NCI-H2029 (cell line): ENCODE measurements at regions not wholly inside any gene's neighbourhood (a gene's known extent, or its start where the extent isn't known, plus 50 kb on each side); places are given as distances from the start of the nearest gene placed in this dataset.
A peak's percentile ranks its signal among the peaks of the same experiment; 100 is the strongest.
"Not testable (repeated sequence)": the region's sequence is repeated elsewhere in the genome, so short reads cannot be mapped to it uniquely, and the experiment has no call there.

Source experiments
- DNase-seq: peaks from one replicate; lab custom pipeline; 2025; lab: John Stamatoyannopoulos, UW

- DNase-seq, result no peak
These were observed 825.4 kb upstream of the CDH6 start for GRCh38 chr5:30368064-30368463.

- not testable (repeated sequence) for DNase-seq
These were observed 828.5 kb upstream of the CDH6 start for GRCh38 chr5:30365031-30365430.

DNA sequence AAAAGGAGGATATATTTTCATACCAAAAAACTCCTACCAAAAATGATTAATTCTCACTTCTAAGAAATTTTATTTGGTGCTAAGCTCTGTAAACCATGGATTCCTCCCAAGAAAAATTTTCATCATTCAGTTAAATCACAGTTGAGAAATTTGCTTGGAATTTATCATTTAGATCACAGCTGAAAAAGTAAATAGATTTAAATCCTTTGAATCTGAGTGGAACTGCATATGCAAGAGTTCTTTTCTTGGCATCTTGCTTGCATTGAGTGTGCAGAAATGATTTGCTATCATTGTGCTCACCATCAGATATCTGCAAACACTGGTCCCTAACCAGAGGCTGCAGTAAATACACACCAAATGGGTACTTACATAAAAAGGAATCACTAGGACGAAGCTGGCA, 836.1 kb upstream of the CDH6 start:
- DNase-seq, result no peak

GRCh38 chr5:30355675-30356074, 837.8 kb upstream of the CDH6 start:
- no peak for DNase-seq

DNA sequence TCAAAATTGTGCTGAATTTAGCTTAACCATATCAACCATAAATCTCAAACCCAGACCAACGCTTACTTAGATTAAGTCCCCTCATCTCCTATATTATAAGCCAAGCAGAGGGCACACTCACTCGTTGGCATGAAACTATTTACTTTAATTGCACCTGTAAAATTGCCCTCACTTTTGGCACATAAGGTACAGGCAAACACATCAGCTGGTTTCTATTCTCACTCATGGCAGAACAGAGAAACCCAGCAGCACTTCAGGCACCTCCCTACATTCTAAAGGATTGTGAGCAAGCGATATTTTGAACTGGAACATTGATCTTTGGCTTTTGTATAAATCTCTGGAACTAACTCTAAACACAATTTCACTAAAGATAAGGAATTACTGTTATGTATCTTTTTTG, 845.6 kb upstream of the CDH6 start:
- no peak for DNase-seq

DNA sequence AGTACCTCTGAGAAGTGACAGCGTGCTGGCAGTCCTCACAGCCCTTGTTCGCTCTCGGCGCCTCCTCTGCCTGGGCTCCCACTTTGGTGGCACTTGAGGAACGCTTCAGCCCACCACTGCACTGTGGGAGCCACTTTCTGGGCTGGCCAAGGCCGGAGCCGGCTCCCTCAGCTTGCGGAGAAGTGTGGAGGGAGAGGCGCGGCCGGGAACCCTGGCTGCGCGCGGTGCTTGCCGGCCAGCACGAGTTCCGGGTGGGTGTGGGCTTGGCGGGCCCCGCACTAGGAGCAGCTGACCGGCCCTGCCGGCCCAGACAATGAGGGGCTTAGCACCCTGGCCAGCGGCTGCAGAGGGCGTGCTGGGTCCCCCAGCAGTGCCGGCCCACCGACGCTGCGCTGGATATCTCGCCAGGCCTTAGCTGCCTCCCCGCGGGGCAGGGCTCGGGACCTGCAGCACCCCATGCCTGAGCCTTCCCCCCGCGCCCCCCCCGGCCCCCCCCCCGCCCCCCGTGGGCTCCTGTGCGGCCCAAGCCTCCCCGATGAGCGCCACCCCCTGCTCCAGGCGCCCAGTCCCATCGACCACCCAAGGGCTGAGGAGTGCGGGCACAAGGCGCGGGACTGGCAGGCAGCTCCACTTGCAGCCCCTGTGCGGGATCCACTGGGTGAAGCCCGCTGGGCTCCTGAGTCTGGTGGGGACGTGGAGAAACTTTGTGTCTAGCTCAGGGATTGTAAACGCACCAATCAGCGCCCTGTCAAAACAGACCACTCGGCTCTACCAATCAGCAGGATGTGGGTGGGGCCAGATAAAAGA, 847.7 kb upstream of the CDH6 start:
- DNase-seq, result not testable (repeated sequence)

- DNase-seq, result peak; percentile 30
These were observed 849.8 kb upstream of the CDH6 start for GRCh38 chr5:30343707-30344106.

DNA sequence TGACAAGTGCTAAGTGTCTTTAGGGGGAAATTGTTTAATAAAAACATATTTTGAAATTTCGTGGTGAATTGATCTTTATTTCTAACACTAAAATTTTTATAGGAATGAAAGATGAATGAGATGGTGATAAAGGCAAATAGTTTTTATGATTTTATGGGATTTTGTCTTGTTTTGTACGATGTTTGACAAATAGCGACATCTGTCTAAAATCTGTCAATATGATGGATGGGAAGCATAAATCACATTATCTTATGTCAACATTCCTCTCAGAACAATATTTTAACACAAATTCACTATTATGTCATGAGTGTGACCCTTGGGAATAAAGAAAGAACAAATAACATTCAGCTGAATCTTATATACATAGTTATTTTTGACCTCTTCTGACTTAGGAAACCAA, 852.0 kb upstream of the CDH6 start:
- no peak for DNase-seq

GRCh38 chr5:30337084-30337573, 856.4 kb upstream of the CDH6 start:
- DNase-seq, result no peak

DNA sequence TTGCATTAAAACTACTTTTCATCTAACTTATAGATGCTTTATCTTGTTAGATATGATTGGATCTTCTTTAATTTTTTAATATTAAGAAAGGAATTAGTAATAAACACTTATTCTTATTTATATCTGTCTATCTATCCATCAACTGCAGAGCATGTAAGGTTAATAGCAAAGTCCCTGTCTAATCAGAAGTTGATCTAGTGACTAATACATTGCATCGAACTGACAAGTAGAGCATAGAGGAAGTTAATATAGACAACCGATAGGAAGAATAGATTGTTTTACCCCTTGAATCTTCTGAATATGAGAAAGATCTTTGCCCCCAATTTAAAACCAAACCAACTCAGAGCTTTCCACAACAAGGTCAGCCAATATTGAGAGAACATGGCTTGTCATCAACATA, 862.0 kb upstream of the CDH6 start:
- DNase-seq, result no peak

DNA sequence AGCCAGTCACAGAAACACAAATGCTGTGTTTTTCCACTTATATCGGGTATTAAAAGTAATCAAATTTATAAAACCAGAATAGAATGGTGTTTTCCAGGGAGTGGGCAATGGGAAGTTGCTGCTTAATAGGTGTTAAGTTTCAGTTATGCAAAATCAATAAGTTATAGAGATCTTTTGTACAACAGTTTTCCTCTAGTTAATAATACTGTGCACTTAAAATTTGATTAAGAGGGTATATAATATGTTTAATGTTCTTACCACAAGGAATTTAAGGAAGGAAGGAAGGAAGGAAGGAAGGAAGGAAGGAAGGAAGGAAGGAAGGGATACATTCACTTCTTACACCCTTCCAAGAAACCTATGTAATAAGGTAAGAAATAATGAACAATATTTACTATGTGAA, 867.7 kb upstream of the CDH6 start:
- no peak for DNase-seq

GRCh38 chr5:30324083-30324482, 869.4 kb upstream of the CDH6 start:
- no peak for DNase-seq

GRCh38 chr5:30287890-30288289, 905.6 kb upstream of the CDH6 start:
- no peak for DNase-seq

DNA sequence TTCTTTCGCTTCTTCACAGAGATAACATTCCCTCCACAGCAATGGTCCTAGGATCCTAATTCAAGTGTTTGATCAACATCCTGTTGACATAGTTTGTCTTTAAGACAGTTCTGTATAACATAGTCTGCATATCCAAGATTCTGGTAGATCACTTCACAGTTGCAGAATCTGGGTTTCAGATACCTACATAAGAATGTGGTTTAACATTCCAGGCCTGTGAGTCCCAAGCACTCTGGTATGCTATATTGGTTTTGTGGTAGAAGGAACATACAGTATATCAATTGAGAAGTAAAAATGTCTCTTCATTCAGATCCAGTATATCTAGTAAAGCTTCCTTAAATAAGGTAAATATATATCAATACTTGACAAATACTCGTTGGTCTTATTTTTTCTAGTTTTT, 914.2 kb upstream of the CDH6 start:
- DNase-seq, result no peak

- DNase-seq, result no peak
These were observed 926.5 kb upstream of the CDH6 start for GRCh38 chr5:30267026-30267425.

GRCh38 chr5:30239331-30240022, 954.0 kb upstream of the CDH6 start:
- no peak for DNase-seq

DNA sequence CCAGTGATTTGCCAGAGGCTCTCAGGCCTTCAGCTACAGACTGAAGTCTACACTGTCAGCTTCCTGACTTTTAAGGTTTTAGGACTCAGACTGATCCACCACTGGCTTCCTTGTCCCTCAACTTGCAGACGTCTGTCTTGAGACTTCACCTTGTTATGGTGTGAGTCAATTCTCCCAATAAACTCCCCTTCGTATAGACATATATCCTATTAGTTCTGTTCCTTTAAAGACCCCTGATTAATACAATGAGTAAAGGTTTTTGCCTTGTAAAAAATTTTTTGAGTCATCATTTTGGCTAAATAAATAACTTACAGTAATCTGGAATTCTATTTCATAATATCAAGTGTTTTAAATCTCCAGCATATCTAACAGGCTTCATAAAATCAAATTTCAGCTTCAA, 956.3 kb upstream of the CDH6 start:
- DNase-seq, result no peak

DNA sequence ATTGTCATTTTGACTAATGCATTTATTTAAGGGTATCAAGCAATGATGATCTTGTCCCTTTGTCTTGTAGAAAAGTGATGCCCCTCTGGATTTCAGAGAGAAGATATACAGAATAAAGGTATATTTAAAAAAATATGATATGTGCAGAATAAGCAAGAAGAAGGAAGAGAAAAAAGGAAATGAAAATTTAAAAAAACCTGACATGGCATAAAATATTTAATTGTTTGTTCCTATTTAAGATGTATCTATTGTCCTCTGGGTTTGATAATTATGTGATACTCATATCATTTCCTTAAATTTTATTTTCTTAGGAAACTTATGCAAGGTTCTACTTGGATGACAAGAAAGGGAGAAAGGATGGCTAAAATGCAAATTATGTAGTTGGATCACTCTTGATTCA, 983.7 kb upstream of the CDH6 start:
- no peak for DNase-seq

DNA sequence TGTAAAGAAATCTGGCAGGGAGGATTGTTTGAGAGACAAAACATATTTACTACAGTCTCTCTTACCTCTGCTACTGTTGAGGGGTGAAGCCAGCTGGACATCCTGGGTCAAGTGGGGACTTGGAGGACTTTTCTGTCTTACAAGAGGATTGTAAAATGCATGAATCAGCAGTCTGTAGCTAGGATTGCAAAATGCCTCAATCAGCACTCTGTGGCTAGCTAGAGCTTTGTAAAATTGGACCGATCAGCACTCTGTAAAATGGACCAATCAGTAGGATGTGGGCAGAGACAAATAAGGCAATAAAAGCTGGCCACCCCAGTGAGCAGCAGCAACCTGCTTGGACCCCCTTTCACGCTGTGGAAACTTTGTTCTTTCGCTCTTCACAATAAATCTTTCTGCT, 995.8 kb upstream of the CDH6 start:
- no peak for DNase-seq

DNA sequence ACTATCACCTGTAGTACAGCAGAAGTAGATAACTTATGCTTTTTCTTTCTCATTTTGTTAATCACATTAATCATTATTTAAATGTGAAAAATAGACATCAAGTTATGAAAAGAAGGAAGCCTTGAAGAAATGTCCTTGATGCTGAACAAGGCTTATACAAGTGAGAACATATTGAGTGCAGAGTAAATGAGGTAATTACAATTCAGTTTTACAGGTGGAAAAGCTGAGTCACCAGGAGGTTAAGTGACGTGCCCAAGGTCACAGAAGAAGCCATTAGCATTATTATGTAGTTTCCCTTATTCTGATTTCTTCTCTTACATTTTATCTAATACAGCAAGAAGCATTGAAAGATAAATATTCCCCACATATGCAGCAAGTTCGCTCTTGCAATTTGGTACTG, 998.5 kb upstream of the CDH6 start:
- DNase-seq, result peak; percentile 6

GRCh38 chr5:30194595-30194994, 998.9 kb upstream of the CDH6 start:
- peak; percentile 61 for DNase-seq

- no peak for DNase-seq
These were observed 1009.7 kb upstream of the CDH6 start for GRCh38 chr5:30183795-30184194.

- no peak for DNase-seq
These were observed 1037.3 kb upstream of the CDH6 start for GRCh38 chr5:30156156-30156555.

- DNase-seq, result no peak
These were observed 1041.1 kb upstream of the CDH6 start for GRCh38 chr5:30152431-30152830.
